D721Med (cell line): ENCODE measurements at regions not wholly inside any gene's neighbourhood (a gene's known extent, or its start where the extent isn't known, plus 50 kb on each side); places are given as distances from the start of the nearest gene placed in this dataset.

Source experiments
- DNase-seq: peaks from one replicate; pipeline ENCODE4 v3.0.0; 2011; ENCODE audit warnings: low spot score; ENCODE audit not compliant: insufficient read length
- FAIRE-seq: peaks from 2 replicates; lab custom pipeline; 2011; peaks lifted over from hg19 to GRCh38; lab: Jason Lieb, UNC
- TF ChIP-seq, protein P1 (sequence below): IDR thresholded peaks from 2 replicates; pipeline ENCODE4 v1.5.1; 2012; ENCODE audit warnings: mild to moderate bottlenecking, control low read depth; ENCODE audit not compliant: insufficient read depth; ENCODE audit errors: missing control alignments

DNA sequence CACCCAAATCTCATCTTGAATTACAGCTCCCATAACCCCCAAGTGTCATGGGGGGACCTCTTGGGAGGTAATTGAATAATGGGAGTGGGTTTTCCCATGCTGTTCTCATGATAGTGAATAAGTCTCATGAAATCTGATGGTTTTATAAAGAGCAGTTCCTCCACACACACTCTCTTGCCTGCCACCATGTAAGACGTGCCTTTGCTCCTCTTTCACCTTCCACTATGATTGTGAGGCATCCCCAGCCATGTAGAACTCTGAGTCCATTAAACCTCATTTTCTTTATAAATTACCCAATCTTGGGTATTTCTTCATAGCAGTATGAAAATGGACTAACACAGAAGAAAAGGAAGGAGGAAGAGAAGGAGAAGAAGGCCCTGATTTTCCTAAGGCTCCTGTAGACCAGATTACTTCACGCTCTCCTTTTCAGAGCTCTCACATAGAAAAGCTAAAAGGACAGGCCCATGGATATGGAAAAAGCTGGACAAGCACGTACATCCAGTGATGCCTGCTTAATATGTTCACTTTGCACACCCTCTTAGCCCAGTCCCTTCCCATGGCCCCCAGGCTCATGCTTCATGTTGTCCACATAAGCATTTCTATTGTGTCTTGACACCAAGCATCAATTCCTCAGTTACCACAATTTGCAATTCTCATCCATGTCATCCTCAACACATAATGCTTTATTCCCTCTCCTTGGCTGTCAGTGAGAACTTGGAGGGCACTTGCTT is 354.8 kb downstream of the CD83 start:
- no peak for DNase-seq
- FAIRE-seq = no peak
- TF ChIP-seq, protein P1, sequence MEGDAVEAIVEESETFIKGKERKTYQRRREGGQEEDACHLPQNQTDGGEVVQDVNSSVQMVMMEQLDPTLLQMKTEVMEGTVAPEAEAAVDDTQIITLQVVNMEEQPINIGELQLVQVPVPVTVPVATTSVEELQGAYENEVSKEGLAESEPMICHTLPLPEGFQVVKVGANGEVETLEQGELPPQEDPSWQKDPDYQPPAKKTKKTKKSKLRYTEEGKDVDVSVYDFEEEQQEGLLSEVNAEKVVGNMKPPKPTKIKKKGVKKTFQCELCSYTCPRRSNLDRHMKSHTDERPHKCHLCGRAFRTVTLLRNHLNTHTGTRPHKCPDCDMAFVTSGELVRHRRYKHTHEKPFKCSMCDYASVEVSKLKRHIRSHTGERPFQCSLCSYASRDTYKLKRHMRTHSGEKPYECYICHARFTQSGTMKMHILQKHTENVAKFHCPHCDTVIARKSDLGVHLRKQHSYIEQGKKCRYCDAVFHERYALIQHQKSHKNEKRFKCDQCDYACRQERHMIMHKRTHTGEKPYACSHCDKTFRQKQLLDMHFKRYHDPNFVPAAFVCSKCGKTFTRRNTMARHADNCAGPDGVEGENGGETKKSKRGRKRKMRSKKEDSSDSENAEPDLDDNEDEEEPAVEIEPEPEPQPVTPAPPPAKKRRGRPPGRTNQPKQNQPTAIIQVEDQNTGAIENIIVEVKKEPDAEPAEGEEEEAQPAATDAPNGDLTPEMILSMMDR = no peak

- DNase-seq (no peak), FAIRE-seq (no peak)
- TF ChIP-seq, protein P1 = no peak
These were observed 355.4 kb downstream of the CD83 start for GRCh38 chr6:14472986-14473337.

GRCh38 chr6:14474816-14475215 is 357.2 kb downstream of the CD83 start:
- DNase-seq (no peak), FAIRE-seq (no peak)
- TF ChIP-seq, protein P1 = no peak

GRCh38 chr6:14475306-14475705 is 357.7 kb downstream of the CD83 start:
- DNase-seq (no peak), FAIRE-seq (no peak)
- TF ChIP-seq, protein P1 = no peak

- DNase-seq = no peak
- no peak for FAIRE-seq
- TF ChIP-seq, protein P1 = no peak
These were observed 359.4 kb downstream of the CD83 start for GRCh38 chr6:14476793-14477531.

DNA sequence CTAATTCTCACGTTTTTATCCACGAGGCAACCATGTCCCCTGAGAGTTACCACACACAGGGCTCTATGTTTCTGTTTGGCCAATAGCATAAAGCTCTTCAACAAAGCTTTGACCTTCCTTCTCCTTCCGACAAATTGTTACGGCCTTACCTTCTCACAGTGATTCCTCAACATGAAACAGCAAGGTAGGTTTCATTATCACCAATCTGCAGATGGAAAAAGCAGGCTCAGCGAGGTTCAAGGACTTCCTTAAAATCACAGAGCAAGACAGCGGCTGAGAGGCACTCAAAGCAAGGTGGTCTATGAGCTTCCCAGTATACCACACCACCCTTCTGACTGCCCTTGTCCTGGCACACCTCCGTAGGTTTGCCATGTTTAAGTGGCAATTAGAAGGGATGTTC is 360.0 kb downstream of the CD83 start:
- FAIRE-seq = no peak
- no peak for DNase-seq
- TF ChIP-seq, protein P1 = no peak
